GM18873 (cell line): ENCODE measurements at regions not wholly inside any gene's neighbourhood (a gene's known extent, or its start where the extent isn't known, plus 50 kb on each side); places are given as distances from the start of the nearest gene placed in this dataset.
A peak's percentile ranks its signal among the peaks of the same experiment; 100 is the strongest.
"Not testable (repeated sequence)": the region's sequence is repeated elsewhere in the genome, so short reads cannot be mapped to it uniquely, and the experiment has no call there.

Experiments
- ATAC-seq: cut with Tn5 transposase; IDR thresholded peaks from one replicate; pipeline ENCODE4 v1.9.1; 2021; ENCODE audit warnings: mild to moderate bottlenecking, moderate library complexity, moderate number of reproducible peaks; ENCODE audit not compliant: unreplicated experiment, low FRiP score

DNA sequence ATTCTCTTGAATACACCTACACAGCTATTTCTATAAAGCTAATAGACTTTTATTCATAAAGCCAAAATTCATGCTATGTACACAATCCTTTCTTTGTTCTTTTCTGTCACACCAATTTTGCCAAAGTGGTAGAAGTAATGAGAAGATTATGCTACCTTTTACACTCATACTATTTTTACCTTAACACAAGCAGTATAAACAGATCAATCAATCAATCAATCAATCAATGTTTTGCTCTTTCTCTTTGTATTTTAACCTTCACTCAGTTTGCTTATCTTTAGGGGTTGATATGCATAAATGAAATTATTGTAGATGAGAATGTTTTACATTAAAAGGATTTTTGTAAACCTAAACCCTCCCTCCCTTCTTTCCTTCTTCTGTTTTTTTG, 878.6 kb downstream of the RAPGEF2 start:
- no peak for ATAC-seq

DNA sequence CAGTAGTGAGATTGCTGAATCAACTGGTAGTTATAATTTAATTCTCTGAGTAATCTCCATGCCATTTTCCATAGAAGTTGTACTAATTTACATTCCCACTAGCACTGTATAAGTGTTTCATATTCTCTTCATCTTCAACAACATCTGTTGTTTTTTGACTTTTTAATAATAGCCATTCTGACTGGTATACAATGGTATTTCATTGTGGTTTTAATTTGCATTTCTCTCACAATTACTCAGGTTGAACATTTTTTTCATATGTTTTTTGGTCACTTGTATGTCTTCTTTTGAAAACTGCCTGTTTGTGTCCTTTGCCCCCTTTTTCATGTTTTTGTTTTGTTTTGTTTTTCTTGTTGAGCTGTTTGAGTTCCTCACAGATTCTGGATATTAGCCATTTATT, 880.2 kb downstream of the RAPGEF2 start:
- ATAC-seq: no peak

DNA sequence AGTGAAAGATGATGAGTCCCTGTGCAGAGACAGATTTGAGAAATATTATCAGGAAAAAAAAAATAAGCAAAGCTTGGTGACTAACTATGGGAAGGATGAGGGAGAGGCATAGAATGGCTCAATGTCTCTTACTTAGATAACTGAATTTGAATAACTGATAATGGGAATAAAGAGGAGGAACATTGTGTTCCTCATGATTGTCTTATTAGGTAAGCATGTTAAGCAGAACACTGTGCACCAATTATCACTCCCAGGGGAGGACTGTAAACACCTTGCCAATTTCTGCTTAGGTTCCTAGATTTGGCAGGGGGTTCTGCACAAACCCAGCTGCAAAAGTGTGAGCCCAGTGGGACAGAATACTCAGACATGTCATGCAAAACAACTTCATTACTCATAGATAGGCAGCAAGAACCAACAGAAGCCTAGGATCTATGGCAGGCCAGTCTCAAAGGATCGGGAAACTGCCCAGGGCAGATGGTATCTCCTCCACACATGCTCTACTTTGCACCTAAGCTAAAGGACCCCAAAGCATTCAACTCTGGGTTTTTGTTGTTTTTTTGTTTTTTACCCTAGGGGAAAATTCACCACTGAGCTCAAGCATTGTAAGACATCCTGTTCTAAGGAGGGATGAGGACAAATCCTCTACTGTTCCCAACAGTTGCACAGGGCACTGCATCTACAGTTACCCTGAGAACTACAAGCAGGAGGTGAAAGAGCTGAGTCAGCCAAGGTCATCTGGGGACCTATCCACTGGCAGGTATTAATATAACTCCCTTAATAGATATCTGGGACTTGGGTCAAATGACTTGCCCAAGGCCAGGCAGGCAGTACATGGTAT, 907.0 kb downstream of the RAPGEF2 start:
- ATAC-seq: no peak

DNA sequence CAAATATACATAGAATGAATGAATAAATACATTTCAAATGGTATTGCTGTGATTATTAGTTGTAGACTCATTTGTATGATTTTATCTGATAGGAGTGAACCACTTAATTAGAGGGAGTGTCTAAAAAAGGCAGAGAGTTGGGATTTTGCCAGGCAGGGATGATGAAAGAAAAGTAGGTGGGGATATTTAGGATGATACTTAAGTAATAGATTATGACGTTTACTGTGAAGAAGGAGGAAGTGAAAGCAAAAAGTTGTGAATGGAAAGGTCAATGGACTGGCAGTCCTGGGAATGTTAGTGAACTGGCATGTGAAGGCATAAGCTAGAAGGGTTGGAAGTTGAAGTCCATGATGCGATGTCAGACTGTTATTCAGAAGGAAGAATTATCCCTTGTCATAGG, 917.1 kb downstream of the RAPGEF2 start:
- no peak for ATAC-seq

DNA sequence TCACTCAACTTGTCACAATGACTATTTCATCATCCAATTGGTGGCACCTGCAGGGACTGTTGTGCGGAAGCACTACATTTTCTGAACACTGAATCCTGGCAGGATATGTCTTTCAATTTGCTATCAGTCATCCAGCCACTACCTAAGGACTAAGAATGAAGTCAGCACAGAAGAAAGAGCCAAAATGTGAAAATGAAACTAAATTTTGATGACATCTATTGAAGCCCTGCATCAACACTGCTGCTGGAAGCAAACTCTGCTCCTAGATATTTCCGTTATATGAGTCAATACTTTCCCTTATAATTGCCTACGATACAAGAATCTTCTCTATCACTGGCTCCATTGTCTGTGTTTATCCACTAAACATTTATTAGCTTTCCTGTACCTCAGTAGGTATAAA, 917.9 kb downstream of the RAPGEF2 start:
- ATAC-seq: no peak

DNA sequence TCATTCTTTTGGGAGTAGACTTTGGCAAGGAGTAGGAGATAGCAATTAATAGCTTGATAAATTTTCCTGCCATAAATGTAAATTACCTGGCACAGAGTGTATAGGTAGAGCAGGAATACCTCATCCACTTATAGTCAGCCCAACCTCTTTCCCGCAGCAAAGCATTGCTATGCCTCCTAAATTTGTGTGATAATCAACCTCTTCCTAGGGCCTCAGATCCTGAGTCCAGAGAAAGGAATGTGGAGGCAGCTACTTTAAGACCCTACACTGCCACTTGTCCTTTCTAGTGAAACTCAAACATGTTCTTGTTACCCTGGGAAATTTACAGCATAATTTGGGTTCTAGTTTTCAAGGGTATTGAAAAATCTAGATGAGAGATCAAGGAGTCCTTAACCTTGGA, 919.0 kb downstream of the RAPGEF2 start:
- ATAC-seq: no peak

DNA sequence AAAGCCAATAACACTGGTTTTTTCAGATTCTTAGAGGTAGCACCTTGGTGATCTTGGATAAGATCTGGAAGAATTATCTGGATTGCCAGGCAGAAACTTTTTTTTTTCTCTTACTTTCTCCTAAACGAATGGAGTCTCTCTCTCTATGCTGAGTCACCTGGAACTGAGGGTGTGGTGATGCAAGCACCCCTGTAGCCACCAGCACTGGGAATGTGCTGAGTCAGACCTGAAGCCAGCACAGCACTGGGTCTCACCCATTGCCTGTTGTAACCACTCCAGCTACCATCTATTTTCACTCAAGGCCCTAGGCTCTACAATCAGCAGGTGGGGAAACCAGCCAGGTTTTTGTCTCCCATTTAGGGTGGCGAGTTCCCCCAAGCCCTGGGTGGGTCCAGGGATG, 923.8 kb downstream of the RAPGEF2 start:
- no peak for ATAC-seq

DNA sequence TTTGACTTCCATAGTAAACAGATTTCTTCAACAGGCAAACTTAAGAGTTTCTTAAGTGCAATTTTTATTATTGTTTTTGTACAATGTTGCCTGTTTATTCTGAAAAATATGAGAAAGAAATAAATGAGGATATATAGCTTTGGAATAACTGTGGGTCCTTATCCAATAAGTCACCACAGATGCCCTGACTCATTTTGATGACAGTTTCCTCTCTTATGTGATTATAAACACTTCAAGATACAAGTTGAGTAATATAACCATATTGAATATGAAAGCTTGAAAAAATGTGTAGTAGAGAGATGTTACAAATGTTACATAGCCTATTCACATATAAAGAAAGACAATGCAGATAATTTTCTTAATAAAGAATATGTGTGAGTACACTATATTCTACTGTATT, 931.6 kb downstream of the RAPGEF2 start:
- no peak for ATAC-seq

DNA sequence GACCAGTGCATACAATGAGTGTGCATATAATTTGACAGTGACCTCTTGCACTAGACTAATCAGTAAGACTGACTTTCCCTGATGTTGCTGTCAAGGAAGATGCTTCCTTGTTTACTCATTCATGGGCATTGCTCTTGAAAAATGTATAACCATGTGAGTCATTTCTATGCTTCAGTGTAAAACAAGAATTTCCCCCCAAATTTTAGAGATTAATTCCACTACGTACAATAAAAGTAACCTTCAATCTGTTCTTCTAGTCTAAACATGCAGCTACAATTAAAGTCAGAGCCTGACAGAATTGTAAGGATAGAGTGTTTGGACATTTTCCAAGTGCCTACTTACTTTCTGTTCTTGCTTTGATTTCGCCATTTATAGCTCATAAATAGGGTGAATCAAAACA, 935.7 kb downstream of the RAPGEF2 start:
- ATAC-seq: no peak

DNA sequence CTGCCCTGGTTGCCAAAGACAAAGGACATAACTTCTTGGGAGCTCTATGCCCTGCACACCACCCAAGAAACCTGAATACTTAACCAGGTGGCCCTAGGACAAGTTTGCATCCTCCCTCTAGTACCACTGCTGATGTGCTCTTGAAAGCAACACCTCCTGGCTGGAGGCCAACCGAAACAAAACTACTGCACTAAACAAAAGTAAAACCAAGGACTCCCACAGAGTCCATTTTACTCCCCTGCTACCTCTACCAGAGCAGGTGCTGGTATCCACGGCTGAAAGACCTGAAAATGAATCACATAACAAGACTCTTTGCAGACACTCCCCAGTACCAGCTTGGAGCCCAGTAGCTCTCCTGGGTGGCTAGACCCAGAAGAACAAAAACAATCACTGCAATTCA, 941.8 kb downstream of the RAPGEF2 start:
- no peak for ATAC-seq

DNA sequence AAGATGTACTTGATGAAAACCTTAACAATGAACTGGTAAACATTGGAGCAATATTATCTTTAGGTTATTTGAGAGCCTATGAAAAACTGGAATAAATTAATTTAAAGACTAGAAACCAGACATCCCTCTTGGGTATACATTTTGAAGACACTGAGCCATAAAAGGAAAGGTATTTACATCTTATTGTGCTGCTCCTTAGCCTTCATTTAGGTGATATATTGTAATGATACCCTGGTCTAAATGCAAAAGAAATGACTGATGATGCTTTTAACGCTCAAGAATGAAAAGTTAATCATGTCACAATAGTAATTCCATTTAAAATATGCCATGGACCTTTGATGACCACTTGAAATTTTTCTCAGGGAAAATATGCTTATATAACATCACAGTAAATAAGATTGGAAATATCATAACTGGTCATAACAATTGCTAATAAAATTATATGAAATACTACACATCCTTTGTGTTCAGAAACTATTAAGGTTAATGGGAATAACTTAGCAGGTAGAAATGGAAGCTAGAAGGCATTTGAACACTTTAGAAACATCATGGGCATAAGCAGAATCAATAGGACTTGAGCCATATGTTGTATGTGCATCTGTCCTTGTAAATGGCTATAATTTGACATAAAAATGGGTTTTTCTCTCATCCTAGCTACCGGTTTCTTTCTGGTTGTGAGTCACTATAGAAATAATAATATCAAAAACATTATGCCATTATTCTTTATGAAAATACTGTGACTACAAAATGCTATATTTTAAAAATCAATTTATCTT, 979.7 kb downstream of the RAPGEF2 start:
- ATAC-seq: no peak

DNA sequence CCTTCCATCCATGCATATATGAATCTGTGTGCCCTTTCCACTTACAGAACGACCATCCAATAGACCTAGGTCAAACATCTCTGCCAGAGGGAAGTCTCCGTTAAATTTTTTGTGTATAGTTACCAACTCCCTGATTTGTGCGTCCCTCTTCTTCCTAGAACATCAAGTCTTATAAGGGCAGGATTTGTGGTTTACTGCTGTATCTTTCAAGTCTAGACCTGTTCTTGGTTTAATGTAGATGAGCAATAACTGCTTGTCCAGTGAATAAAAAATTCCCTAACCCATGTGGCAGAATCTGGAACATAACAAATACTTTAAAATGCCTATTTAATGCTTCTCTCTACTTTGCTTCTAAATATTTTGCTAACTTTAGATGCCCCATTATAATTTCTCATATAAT, 988.8 kb downstream of the RAPGEF2 start:
- no peak for ATAC-seq

DNA sequence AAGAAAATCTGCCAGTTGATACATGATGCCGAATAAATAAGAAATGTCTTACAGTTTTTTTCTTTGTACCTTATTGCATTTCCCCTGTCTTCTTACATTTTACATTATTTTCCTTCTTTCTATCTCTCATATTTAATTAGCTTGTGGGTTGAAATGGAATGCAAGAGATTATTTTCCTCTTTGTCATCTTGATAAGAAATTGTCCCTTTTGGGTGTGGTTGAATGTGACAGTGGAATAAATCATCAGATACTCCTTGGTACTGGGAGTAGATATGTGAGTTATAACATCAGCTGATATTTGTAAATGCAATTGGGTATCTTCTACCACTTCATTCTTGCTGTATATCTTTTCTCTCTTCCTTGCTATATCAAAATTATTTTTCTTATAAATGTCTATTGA, 997.4 kb downstream of the RAPGEF2 start:
- no peak for ATAC-seq

DNA sequence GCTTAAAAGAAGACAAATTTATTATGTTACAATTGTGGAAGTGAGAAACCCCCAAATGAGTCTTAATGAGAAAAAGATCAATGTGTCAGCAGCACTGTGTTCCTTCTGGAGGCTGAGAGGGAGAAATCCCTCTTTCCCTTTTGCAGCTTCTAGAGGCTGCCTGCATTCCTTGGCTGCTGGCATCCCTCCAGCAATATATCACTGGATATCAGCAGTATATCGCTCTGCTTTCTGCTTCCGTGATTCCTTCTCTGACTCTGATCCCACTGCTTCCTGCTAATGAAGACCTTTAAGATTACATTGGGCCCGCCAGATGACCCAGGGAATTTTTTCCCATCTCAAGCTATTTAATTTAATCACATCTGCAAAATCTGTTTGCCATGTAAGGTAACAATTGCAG, 1008.0 kb downstream of the RAPGEF2 start:
- ATAC-seq: no peak

DNA sequence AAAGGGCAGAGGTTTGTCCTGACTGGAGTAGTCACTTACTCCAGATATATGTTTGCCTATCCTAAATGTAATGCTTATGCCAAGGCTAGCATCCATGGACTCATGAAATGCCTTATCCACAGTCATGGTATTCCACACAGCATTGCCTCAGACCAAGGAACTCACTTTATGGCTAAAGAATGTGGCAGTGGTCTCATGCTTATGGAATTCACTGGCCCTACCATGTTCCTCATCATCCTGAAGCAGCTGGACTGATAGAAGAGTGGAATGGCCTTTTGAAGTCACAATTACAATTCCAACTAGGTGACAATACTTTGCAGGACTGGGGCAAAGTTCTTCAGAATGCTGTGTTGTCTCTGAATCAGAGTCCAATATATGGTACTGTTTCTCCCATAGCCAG, 1014.8 kb downstream of the RAPGEF2 start:
- ATAC-seq: no peak

DNA sequence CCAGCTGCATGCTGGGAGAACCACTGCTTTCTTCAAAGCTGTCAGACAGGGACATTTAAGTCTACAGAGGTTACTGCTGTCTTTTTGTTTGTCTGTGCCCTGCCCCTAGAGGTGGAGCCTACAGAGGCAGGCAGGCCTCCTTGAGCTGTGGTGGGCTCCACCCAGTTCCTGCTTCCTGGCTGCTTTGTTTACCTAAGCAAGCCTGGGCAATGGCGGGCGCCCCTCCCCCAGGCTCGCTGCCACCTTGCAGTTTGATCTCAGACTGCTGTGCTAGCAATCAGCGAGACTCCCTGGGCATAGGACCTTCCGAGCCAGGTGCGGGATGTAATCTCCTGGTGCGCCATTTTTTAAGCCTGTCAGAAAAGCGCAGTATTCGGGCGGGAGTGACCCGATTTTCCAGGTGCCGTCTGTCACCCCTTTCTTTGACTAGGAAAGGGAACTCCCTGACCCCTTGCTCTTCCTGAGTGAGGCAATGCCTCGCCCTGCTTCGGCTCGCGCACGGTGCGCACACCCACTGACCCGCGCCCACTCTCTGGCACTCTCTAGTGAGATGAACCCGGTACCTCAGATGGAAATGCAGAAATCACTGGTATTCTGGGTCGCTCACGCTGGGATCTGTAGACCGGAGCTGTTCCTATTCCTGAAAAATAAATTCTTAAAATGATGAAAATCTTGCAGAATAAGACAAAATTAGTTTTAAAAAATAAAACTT, 1022.9 kb downstream of the RAPGEF2 start:
- not testable (repeated sequence) for ATAC-seq

DNA sequence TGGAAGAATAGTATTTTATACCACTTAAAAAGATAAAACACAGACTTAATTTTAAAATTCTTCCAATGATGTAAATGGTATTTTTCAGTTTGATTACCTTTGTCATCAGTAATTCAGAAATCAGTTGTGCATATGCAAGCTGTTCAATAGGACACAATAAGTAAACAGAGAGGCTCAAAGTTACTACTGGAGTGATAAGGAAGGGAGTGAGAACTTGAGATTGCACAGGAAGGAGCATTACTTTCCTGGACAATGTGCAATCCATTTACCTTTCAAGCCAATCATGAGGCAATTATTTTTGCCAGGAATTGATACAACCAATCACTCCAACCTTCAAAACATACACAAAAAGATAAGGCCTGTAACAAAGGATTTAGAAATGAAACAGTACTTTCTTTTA, 1024.3 kb downstream of the RAPGEF2 start:
- ATAC-seq: no peak

DNA sequence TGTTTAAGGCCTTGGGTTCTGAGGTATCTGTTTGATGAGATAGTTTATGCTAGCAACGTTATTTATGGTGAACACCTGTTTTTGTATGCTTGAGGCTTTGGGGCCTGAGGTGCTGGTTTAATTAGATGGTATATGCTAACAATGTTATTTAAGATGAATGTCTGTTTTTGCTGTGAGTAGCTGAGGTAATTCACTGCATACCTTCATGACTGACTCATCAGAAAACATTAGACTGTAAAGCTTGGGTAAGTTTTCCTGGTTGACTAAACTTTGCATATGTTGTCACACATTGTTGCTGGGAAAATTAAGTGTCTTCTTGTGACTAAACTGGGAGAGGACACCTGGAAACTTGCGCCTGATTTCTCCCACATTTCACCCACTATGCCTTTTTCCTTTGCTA, 1026.6 kb downstream of the RAPGEF2 start:
- ATAC-seq: no peak

DNA sequence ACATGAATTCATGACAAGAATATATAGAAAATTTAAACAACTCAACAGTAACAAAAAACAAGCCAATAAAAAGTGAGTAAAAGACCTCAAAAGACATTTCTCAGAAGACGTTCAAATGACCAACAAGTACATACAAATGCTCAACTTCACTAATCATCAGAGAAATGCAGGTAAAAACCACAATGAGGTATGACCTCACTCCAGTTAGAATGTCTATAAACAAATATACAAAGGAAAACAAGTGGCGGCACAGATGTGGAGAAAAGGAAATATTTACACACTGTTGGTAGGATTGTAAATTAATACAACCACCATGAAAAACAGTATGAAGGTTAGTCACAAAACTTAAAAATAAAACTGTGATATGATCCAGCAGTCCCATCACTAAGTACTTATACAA, 1033.1 kb downstream of the RAPGEF2 start:
- ATAC-seq: no peak

DNA sequence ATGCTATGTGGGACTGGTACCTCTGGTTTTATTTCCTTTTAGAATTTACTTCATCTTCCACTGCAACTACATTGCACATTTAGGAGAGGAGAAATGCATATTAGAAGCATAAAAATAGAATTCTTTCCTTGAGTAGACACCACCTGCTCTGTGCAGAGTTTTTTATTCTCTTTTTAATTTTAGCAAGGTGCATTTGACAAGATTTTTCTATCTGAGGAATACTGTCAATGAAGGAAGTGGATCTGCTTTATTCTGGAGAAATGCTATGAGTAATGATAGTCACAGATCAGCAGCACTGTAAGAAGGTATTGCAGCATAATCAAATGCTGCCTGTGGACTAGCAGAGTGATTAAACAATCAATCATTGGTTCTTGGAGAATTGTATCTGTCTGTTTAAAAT, 1038.3 kb downstream of the RAPGEF2 start:
- ATAC-seq: no peak

DNA sequence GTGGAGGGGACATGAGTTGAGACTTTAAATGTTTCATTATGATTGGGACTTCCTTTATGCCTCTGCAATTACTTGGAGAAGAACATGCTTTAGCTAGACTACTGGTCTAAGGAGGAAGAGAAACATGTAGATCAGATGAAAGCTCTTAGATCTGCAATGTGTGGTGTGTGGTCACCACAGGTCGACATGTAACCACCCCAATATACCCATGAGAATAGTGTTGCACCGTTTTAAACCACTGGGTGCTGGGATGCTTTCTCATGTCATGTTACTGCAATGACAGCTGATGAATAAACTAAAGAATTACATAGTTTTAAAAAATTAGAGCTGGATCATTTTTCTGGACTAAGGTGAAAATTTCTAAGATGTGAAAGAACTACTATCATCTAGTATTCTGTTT, 1039.7 kb downstream of the RAPGEF2 start:
- ATAC-seq: peak; percentile 99
